Stimulated activated CD4-positive, alpha-beta T cell treated with anti-CD3 and anti-CD28 coated beads, Interleukin-15, amount 100 ng/mL, for 24 hours (primary cell): ENCODE measurements at regions not wholly inside any gene's neighbourhood (a gene's known extent, or its start where the extent isn't known, plus 50 kb on each side); places are given as distances from the start of the nearest gene placed in this dataset.
A peak's percentile ranks its signal among the peaks of the same experiment; 100 is the strongest.
"Not testable (repeated sequence)": the region's sequence is repeated elsewhere in the genome, so short reads cannot be mapped to it uniquely, and the experiment has no call there.

Source experiments
- DNase-seq: peaks from one replicate; pipeline ENCODE4 v3.0.0-alpha.2; 2020

- not testable (repeated sequence) for DNase-seq
Measured at GRCh38 chr2:89161626-89162025, 470.2 kb downstream of the RPIA start.

- not testable (repeated sequence) for DNase-seq
Measured at GRCh38 chr2:89170506-89171173, 479.2 kb downstream of the RPIA start.

DNA sequence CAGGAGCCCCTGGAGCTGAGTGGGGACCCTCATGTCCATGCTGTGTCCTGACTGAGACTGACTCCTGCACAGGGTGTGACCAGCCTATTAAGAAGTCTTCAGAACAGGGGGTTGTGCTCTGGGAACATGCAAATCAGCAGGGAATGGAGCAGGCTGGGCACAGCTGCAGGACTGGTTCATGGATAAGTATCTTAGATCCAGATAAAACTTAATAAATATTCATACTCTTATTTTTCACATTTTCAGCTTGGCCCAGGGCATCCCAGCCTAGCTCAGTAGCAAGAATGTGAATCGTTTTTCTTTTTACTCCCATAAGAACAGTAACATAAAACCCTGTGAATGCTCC lies 479.7 kb downstream of the RPIA start:
- DNase-seq: not testable (repeated sequence)

DNA sequence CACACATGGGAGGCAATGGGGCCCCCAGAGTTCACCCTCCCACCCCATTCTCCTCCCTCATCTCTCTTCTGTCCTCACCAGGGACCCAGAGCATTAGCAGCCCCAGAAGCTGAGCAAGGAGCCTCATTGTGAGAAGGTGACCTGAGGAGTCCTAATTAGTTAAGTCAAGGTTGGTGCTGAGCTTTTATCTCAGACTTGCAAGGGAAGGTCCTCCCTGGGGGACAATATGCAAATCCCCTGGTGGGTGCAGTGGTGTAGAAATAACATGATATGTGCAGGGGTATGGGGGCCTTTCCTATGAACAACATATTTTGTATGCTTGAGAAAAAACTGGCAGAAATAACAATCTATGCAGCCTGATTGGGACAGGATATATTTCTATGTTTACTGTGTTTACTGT lies 485.5 kb downstream of the RPIA start:
- not testable (repeated sequence) for DNase-seq

DNA sequence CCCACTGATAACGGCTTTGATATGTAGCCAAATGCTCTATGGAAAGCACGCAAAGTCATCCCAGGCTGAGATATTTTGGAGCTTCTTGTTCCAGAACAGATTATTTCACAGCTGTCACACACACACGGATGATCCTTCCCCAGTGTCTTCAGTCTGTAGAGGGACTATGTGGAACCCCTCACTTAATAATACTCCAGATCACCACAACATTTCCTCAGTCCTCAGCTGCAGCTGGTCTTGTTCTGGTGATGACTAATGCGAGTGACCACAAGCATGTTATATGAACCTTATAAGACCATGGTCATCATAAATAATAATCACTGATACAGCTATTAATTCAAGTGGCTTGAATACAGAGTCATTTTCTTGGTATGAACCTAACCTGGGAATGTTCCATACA lies 490.7 kb downstream of the RPIA start:
- DNase-seq: not testable (repeated sequence)

GRCh38 chr2:89184746-89185145 lies 493.3 kb downstream of the RPIA start:
- DNase-seq: not testable (repeated sequence)

- not testable (repeated sequence) for DNase-seq
Measured at GRCh38 chr2:89195636-89196251, 504.3 kb downstream of the RPIA start.

DNA sequence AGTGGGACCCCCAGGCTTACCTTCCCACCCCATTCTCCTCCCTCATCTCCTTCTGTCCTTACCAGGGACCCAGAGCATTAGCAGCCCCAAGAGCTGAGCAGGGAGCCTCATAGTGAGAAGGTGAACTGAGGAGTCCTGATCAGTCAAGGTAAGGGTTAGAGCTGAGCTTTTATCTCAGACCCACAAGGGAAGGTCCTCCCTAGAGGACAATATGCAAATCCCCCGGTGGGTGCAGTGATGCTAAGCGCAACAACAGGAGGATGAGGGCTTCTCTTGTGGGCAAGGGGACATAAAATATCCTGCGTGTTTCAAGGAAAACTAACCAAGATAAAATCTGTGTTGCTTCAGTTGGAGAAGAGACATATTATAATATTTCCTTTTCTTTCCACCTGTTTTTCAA lies 505.2 kb downstream of the RPIA start:
- DNase-seq: not testable (repeated sequence)

- DNase-seq: not testable (repeated sequence)
Measured at GRCh38 chr2:89198026-89198425, 506.6 kb downstream of the RPIA start.

GRCh38 chr2:89199453-89200246 lies 508.2 kb downstream of the RPIA start:
- DNase-seq: not testable (repeated sequence)

GRCh38 chr2:89200247-89200527 lies 508.7 kb downstream of the RPIA start:
- not testable (repeated sequence) for DNase-seq

DNA sequence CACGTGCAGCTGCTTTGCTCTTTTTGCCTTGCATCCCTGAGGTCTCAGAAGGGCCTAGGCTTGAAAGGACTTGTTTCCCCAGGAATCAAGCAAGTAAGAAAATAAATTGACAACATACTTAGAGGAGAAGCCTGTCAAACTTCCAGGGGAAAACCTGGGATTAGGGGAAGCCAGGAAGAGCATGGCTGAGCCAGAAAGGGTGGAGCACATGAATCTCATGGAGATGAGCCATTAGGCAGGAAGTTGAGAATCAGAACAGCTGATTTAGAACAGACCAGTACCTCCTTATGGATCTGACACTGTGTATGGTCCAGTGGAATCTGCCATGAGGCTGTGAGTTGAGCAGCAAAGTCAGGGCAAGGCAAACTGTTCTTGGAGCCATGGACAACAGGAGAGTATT lies 511.0 kb downstream of the RPIA start:
- DNase-seq: not testable (repeated sequence)

DNA sequence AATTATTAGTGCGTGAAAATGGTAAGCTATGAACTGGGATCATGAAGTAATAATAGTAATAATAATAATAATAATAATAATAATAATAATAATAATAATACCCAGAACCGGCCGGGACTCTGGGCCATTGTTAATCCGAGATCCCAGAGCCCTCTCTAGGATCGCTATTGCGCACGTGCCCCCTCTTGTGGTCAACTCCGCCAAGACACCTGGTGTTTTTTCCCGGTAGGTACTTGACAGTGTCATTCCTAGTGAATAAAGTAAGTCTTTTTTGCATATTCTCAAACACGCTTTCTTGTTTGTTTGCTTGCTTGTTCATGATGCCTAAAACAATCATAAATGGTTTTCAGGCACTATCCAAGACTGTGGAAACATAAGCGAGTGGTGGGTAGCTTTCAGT lies 513.7 kb downstream of the RPIA start:
- DNase-seq: peak; percentile 56

- DNase-seq: not testable (repeated sequence)
Measured at GRCh38 chr2:89208144-89208932, 516.9 kb downstream of the RPIA start.

DNA sequence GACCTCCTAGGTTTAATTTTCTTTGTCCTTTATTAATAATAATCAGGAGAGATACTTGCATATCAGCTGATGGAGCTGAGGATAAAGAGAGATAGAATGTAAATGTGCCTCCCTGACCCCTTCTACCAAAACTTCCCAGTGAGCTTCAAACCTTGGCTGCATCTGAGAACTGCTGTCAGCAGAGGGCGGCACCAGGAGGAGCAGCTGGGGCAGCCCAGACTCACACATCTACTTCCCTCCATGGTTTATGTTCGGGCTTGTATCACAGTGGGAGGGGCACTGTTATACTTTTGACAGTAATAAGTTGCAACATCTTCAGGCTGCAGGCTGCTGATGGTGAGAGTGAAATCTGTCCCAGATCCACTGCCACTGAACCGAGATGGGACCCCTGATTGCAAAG lies 521.7 kb downstream of the RPIA start:
- peak; percentile 5 for DNase-seq

DNA sequence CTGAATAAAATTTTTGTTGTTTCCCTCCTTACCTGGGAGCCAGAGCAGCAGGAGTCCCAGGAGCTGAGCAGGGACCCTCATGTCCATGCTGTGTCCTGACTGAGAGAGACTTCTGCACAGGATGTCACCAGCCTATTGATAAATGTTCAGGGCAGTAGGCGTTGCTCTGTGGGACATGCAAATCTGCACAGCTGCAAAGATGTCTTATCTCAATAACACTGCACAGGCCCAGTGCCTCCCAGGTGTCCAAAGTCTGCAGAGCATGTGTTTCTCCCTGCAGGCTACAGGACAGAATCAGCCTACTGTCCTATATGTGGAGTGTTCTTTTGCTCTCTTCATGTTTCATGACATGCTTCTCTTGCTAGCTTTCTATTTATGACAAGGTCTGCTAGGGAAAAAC lies 522.3 kb downstream of the RPIA start:
- DNase-seq: not testable (repeated sequence)

DNA sequence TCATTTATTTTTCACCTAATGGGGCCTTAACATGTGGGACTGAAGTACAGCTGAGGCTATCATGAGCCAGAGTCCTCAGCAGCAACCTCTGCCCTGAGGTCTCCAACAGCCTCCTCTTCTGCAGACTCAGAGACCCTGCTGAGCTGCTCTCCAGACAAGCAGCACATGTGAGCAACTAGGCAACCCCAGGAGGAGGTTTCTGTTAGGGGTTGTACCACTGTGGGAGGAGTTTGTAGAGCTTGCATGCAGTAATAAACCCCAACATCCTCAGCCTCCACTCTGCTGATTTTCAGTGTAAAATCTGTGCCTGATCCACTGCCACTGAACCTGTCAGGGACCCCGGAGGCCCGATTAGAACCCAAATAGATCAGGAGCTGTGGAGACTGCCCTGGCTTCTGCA lies 530.0 kb downstream of the RPIA start:
- DNase-seq: not testable (repeated sequence)

DNA sequence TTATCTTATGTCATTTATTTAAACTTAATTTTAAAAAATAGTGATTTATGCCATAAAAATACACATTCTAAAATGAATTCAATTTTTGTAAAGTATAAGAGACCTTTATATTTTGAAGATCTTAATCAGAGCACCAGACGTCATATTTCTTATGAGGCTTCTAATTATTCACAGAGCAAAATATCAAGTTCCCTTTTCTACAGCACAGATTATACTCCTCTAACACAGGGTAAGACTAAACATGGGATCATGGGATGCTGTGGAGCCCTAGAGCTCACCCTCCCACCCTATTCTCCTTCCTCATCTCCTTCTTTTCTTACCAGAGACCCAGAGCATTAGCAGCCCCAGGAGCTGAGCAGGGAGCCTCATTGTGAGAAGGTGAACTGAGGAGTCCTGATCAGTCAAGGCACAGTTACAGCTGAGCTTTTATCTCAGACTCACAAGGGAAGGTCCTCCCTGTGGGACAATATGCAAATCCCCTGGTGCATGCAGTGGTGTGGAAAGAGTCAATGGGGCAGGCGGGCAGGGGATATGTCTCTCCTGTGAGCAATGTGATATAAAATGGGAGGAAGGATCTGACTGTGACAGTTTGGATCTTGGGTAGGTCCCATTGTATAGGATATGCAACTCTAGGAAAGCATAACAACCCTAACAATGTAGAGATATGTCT lies 530.7 kb downstream of the RPIA start:
- DNase-seq: not testable (repeated sequence)

GRCh38 chr2:89224803-89225202 lies 533.3 kb downstream of the RPIA start:
- not testable (repeated sequence) for DNase-seq

DNA sequence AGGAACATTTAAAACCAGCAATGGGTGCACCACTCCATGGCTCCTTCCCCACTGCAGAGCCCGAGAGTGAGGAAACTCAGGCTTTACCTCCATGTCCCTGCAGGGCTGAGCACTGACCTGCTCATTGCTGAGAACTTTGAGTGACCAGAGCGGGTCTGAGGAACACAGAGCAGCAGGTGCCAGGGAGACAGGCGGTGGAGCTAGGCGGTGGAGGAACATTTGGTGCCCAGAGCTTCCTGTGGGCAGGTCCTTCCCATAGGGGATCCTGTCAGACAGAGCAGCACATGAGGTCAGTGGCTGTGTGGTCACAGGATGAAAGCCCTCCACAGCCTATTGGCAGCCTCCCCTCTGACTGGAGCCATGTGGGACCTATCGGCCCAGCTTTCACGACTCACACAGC lies 538.5 kb downstream of the RPIA start:
- not testable (repeated sequence) for DNase-seq

- DNase-seq: not testable (repeated sequence)
Measured at GRCh38 chr2:89231241-89231640, 539.8 kb downstream of the RPIA start.

DNA sequence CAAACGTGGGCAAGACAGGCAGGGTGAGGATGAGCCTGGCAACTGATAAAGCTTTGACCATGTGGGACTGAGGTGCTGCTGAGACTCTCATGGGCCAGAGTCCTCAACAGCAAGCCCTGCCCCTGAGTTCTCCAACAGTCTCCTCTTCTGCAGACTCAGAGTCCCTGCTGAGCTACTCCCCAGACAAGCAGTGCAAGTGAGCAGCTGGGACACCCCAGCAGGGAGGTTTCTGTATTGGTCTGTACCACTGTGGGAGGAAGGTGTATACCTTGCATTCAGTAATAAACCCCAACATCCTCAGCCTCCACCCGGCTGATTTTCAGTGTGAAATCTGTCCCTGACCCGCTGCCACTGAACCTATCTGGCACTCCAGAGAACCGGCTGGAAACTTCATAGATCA lies 542.5 kb downstream of the RPIA start:
- not testable (repeated sequence) for DNase-seq
